Psoas muscle (tissue), 7 donors: ENCODE measurements at regions not wholly inside any gene's neighbourhood (a gene's known extent, or its start where the extent isn't known, plus 50 kb on each side); places are given as distances from the start of the nearest gene placed in this dataset.

ENCODE experiments used
- ATAC-seq, 4 donors: fragments of 200-7000 bp; cut with Tn5 transposase; one replicate each; pipeline ENCODE4 v1.9.1; 2020; ENCODE audit warnings: moderate library complexity in 3 of 4, mild to moderate bottlenecking in 2 of 4
- DNase-seq, 2 donors: peaks; one replicate each; pipeline ENCODE4 v3.0.0-alpha.2; 2020
- H3K27ac ChIP-seq: fragments of 200-600 bp; one replicate; pipeline ENCODE4 v1.8.0; 2022
- H3K27me3 ChIP-seq, 3 donors: fragments of 200-600 bp in 1 of 3; one replicate each; pipeline versions ENCODE4 v1.6.1 to v1.8.0; 2013 to 2022; ENCODE audit warnings: low read length in 2 of 3, mild to moderate bottlenecking in 2 of 3, moderate library complexity in 1 of 3; ENCODE audit not compliant: insufficient read depth in 3 of 3
- H3K36me3 ChIP-seq, 2 donors: fragments of 200-600 bp in 1 of 2; one replicate each; pipeline versions ENCODE4 v1.6.1 to v1.8.0; 2013 to 2022; ENCODE audit warnings: low read depth in 1 of 2, mild to moderate bottlenecking in 1 of 2, moderate library complexity in 1 of 2; ENCODE audit not compliant: insufficient read depth in 1 of 2
- H3K4me1 ChIP-seq: fragments of 200-600 bp; one replicate; pipeline ENCODE4 v1.8.0; 2022
- H3K4me3 ChIP-seq: fragments of 200-600 bp; one replicate; pipeline ENCODE4 v1.8.0; 2022; ENCODE audit warnings: mild to moderate bottlenecking
- H3K9me3 ChIP-seq: fragments of 200-600 bp; one replicate; pipeline ENCODE4 v1.8.0; 2022
- CTCF ChIP-seq: fragments of 200-600 bp; IDR thresholded peaks from one replicate; pipeline ENCODE4 v1.8.0; 2022; ENCODE audit warnings: antibody characterized with exemption
- WGBS, 3 donors: extraction: QIAGEN DNeasy Blood & Tissue Kit; methylation state at CpG; one replicate each; pipeline versions ENCODE4 v1.1.6 to v1.1.7; 2013; 5-methylcytosine and 5-hydroxymethylcytosine counted together
- intact Hi-C, 2 donors: fragments of 100-400 bp; cut with DNase I; formaldehyde crosslinking; loops; one replicate each; pipeline versions ENCODE4 v1.11.0 to v1.14.2; 2022
- donor health status: healthy with polysubstance abuse.
- donor health status: DM: no; HTN: no; CAD: no; lungs with moderate emphysema.
- donor health status: Bipolar disorder and iron deficiency.
- donor health status: healthy.
- donor health status: DM: yes; HTN: yes; CAD: no.
- donor health status: DM: no; HTN: no; CAD: no.
- donor health status: DM: yes; HTN: yes; CAD: no.

GRCh38 chr7:159263430-159263829 is 118.8 kb upstream of the VIPR2 start:
- Histone ChIP-seq H3K36me3 (no peaks in the 10 kb centered on the region), H3K9me3 (peaks cover 7% of the 10 kb centered on the region), H3K27me3 (no peaks in the 10 kb centered on the region), H3K4me3 (no peak overlapping the region), H3K27ac (no peak overlapping the region), H3K4me1 (no peaks in the 10 kb centered on the region)
- ATAC-seq (no peak), DNase-seq (no peak)
- TF ChIP-seq CTCF, result no peak
- intact Hi-C loops, result no loop called here

GRCh38 chr7:159253657-159254056 is 109.0 kb upstream of the VIPR2 start:
- Histone ChIP-seq H3K9me3 (no peaks in the 10 kb centered on the region), H3K4me3 (no peak overlapping the region), H3K27ac (no peak overlapping the region), H3K27me3 (no peaks in the 10 kb centered on the region), H3K36me3 (no peaks in the 10 kb centered on the region), H3K4me1 (no peaks in the 10 kb centered on the region)
- TF ChIP-seq CTCF, result no peak
- DNase-seq (no peak), ATAC-seq (no peak)
- 32 to 55% (median 50%) methylated on average over 2 of the region's 2 CpGs for WGBS, 3 donors
- intact Hi-C loops, result no loop called here

GRCh38 chr7:159250471-159250870 is 105.8 kb upstream of the VIPR2 start:
- no peaks in the 10 kb centered on the region for H3K9me3 ChIP-seq
- no peak overlapping the region for H3K4me3 ChIP-seq
- H3K27me3 ChIP-seq, result no peaks in the 10 kb centered on the region
- DNase-seq (no peak), ATAC-seq (no peak)
- H3K36me3 ChIP-seq, result no peaks in the 10 kb centered on the region
- H3K4me1 ChIP-seq, result no peaks in the 10 kb centered on the region
- TF ChIP-seq CTCF, result no peak
- intact Hi-C loops, result no loop called here
- 39 to 51% (median 47%) methylated on average over 1 of the region's 1 CpG for WGBS, 3 donors
- H3K27ac ChIP-seq, result no peak overlapping the region

- H3K4me1 ChIP-seq, result no peaks in the 10 kb centered on the region
- no peak overlapping the region for H3K4me3 ChIP-seq
- 28 to 43% (median 35%) methylated on average over 6 of the region's 6 CpGs for WGBS, 3 donors
- no peak overlapping the region for H3K27ac ChIP-seq
- no peak for TF ChIP-seq CTCF
- no peak for ATAC-seq
- H3K36me3 ChIP-seq, result no peaks in the 10 kb centered on the region
- intact Hi-C loops, result no loop called here
- H3K27me3 ChIP-seq, result no peaks in the 10 kb centered on the region
- no peaks in the 10 kb centered on the region for H3K9me3 ChIP-seq
- DNase-seq, result no peak
Measured at GRCh38 chr7:159249671-159250070, 105.0 kb upstream of the VIPR2 start.

GRCh38 chr7:159247910-159248309 is 103.2 kb upstream of the VIPR2 start:
- H3K27ac ChIP-seq, result no peak overlapping the region
- TF ChIP-seq CTCF, result no peak
- intact Hi-C loops, result no loop called here
- H3K36me3 ChIP-seq, result no peaks in the 10 kb centered on the region
- no peak overlapping the region for H3K4me3 ChIP-seq
- no peak for DNase-seq
- H3K4me1 ChIP-seq, result no peaks in the 10 kb centered on the region
- no peak for ATAC-seq
- no peaks in the 10 kb centered on the region for H3K27me3 ChIP-seq
- whole genome bisulfite sequencing, 3 donors, result 75 to 90% (median 78%) methylated on average over 2 of the region's 2 CpGs
- H3K9me3 ChIP-seq, result no peaks in the 10 kb centered on the region
